Lower leg skin (tissue), 3 donors: ENCODE measurements at regions not wholly inside any gene's neighbourhood (a gene's known extent, or its start where the extent isn't known, plus 50 kb on each side); places are given as distances from the start of the nearest gene placed in this dataset.

Experiments
- CTCF ChIP-seq, 3 donors: fragments of 450-650 bp; IDR thresholded peaks; one replicate each; pipeline ENCODE4 v1.5.1; 2016; ENCODE audit warnings: antibody characterized with exemption in 3 of 3, mild to moderate bottlenecking in 3 of 3, moderate library complexity in 2 of 3
- POLR2A ChIP-seq, 2 donors: fragments of 450-650 bp; IDR thresholded peaks; one replicate each; pipeline ENCODE4 v1.6.1; 2016 to 2017; ENCODE audit warnings: antibody characterized with exemption in 2 of 2, mild to moderate bottlenecking in 1 of 2, moderate library complexity in 1 of 2

GRCh38 chr13:18956473-18957078, 225.0 kb downstream of the TUBA3C start:
- TF ChIP-seq CTCF (IDR thresholded peaks at IDR 0.05) (no peak), POLR2A (IDR thresholded peaks at IDR 0.05) (no peak)
